ENCODE measurements at regions not wholly inside any gene's neighbourhood (a gene's known extent, or its start where the extent isn't known, plus 50 kb on each side); places are given as distances from the start of the nearest gene placed in this dataset.

GRCh38 chr7:109178342-109178741 is 608.7 kb downstream of the DNAJB9 start:
- H3K9me3 ChIP-seq (ENCODE audit: low read length), result peaks cover 27% of the 10 kb centered on the region
- no peak overlapping the region for H3K27ac ChIP-seq (ENCODE audit: extremely low read length, insufficient read depth, low read length)
- no peaks in the 10 kb centered on the region for H4K20me1 ChIP-seq (ENCODE audit: insufficient read depth, low read length)
- no peaks in the 10 kb centered on the region for H3K36me3 ChIP-seq (replicated peaks in 1 of 2; ENCODE audit: control insufficient read depth in 1 of 2, insufficient read depth in 2 of 2, low read length in 2 of 2)
- no peak overlapping the region for H2AFZ ChIP-seq (ENCODE audit: low read length)
- in situ Hi-C loops (cut with HindIII; ENCODE audit: extremely low pct_ligation_motif_present, low pct_unique_long_range_greater_than_20kb), result no loop called here
- FAIRE-seq (no peak), DNase-seq (ENCODE audit: low spot score) (no peak), ATAC-seq (no peak)
- no peak overlapping the region for H3K4me2 ChIP-seq (ENCODE audit: low read depth, low read length)
- no peaks in the 10 kb centered on the region for H3K79me2 ChIP-seq (ENCODE audit: insufficient read depth, low read length)
- no TSS peak for BruUV-seq (replicated peaks)
- TF ChIP-seq TEAD2 (CRISPR knock-in tag; IDR thresholded peaks at IDR 0.05), result no peak
- TF ChIP-seq ZSCAN29 (CRISPR knock-in tag; conservative IDR thresholded peaks at IDR 0.05), result no peak
- no peak for TF ChIP-seq ZNF598 (CRISPR knock-in tag; IDR thresholded peaks at IDR 0.05; ENCODE audit: borderline replicate concordance)
- TF ChIP-seq, protein P1, sequence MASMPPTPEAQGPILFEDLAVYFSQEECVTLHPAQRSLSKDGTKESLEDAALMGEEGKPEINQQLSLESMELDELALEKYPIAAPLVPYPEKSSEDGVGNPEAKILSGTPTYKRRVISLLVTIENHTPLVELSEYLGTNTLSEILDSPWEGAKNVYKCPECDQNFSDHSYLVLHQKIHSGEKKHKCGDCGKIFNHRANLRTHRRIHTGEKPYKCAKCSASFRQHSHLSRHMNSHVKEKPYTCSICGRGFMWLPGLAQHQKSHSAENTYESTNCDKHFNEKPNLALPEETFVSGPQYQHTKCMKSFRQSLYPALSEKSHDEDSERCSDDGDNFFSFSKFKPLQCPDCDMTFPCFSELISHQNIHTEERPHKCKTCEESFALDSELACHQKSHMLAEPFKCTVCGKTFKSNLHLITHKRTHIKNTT (CRISPR knock-in tag; IDR thresholded peaks at IDR 0.05), result no peak
- no peak for TF ChIP-seq ZNF343 (CRISPR knock-in tag; IDR thresholded peaks at IDR 0.05)
- TF ChIP-seq AKAP8 (CRISPR knock-in tag; IDR thresholded peaks at IDR 0.05), result no peak
- TF ChIP-seq EEA1 (CRISPR knock-in tag; IDR thresholded peaks at IDR 0.05; ENCODE audit: borderline replicate concordance), result no peak
- TF ChIP-seq PPARG (CRISPR knock-in tag; conservative IDR thresholded peaks at IDR 0.05), result no peak
- TF ChIP-seq ZNF629 (CRISPR knock-in tag; conservative IDR thresholded peaks at IDR 0.05), result no peak
- TF ChIP-seq TCF7 (IDR thresholded peaks at IDR 0.05; ENCODE audit: low read depth), result no peak
- TF ChIP-seq ATF2 (CRISPR knock-in tag; IDR thresholded peaks at IDR 0.05), result no peak
- no peak for TF ChIP-seq MIXL1 (CRISPR knock-in tag; IDR thresholded peaks at IDR 0.05)
- TF ChIP-seq, protein P2, sequence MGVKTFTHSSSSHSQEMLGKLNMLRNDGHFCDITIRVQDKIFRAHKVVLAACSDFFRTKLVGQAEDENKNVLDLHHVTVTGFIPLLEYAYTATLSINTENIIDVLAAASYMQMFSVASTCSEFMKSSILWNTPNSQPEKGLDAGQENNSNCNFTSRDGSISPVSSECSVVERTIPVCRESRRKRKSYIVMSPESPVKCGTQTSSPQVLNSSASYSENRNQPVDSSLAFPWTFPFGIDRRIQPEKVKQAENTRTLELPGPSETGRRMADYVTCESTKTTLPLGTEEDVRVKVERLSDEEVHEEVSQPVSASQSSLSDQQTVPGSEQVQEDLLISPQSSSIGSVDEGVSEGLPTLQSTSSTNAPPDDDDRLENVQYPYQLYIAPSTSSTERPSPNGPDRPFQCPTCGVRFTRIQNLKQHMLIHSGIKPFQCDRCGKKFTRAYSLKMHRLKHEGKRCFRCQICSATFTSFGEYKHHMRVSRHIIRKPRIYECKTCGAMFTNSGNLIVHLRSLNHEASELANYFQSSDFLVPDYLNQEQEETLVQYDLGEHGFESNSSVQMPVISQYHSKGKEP (CRISPR knock-in tag; IDR thresholded peaks at IDR 0.05), result no peak
- no peak for TF ChIP-seq ZNF503 (CRISPR knock-in tag; IDR thresholded peaks at IDR 0.05)
- TF ChIP-seq IRF2 (CRISPR knock-in tag; IDR thresholded peaks at IDR 0.05), result no peak
- TF ChIP-seq CAMTA2 (CRISPR knock-in tag; IDR thresholded peaks at IDR 0.05; ENCODE audit: borderline replicate concordance), result no peak
- no peak for TF ChIP-seq ZNF781 (CRISPR knock-in tag; IDR thresholded peaks at IDR 0.05; ENCODE audit: borderline replicate concordance, not compliant biosample characterization)
- H3K4me1 ChIP-seq (ENCODE audit: insufficient read depth, low read length), result no peaks in the 10 kb centered on the region
- POLR2A ChIA-PET, result no interaction called here
- H3K4me3 ChIP-seq (replicated peaks in 1 of 3; ENCODE audit: insufficient read depth in 1 of 3, low read depth in 2 of 3, low read length in 3 of 3), result no peak overlapping the region
- intact Hi-C loops (cut with micrococcal nuclease; ENCODE audit: unreplicated experiment), result no loop called here
- H3K27me3 ChIP-seq (ENCODE audit: control insufficient read depth in 1 of 2, insufficient read depth in 2 of 2, low read length in 2 of 2), result no peaks in the 10 kb centered on the region
- CTCF ChIA-PET (ENCODE audit: low intra/inter-chr PET ratio, low total read pairs), result no interaction called here
- 2% methylated on average over 2 of the region's 2 CpGs for WGBS (ENCODE audit: low lambda C conversion rate)
- no peak overlapping the region for H3K9ac ChIP-seq (ENCODE audit: insufficient read depth, low read depth, low read length)
